Stomach (tissue), 4 donors: ENCODE measurements at regions not wholly inside any gene's neighbourhood (a gene's known extent, or its start where the extent isn't known, plus 50 kb on each side); places are given as distances from the start of the nearest gene placed in this dataset.

ENCODE experiments used
- POLR2A ChIP-seq, 4 donors: fragments of 450-650 bp; IDR thresholded peaks; one replicate each; pipeline ENCODE4 v1.6.1; 2016; ENCODE audit warnings: antibody characterized with exemption in 4 of 4, control low read depth in 2 of 4, mild to moderate bottlenecking in 1 of 4, moderate library complexity in 1 of 4
- TF ChIP-seq, protein P1 (sequence below), 7 experiments: fragments of 450-650 bp in 4 of 7; fragments of 200-600 bp in 3 of 7; sonication (generic) in 3 of 7; IDR thresholded peaks; one replicate each; pipeline ENCODE4 v1.5.1; 2016 to 2019; ENCODE audit warnings: antibody characterized with exemption in 7 of 7, control low read depth in 2 of 7, mild to moderate bottlenecking in 1 of 7

DNA sequence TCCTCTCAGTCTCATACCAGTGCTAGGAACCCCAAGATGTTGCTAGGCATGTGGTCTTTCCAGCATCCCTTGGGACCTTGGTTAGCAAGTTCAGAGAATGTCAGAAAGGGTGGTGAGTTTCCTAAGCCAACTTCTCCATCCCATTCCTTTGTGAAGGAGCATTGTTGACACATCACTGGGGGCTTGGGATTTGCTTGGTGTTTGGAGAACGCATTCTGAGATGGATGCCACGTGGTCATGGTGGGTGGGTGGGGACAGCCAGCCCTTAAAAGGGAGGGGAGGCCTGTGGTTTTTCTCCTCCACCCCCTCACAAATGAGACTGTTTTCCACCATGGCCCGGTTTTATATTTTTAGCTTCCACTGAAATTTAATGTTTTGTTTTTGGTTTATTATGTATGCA is 83.3 kb upstream of the ZNF536 start:
- TF ChIP-seq, protein P1, sequence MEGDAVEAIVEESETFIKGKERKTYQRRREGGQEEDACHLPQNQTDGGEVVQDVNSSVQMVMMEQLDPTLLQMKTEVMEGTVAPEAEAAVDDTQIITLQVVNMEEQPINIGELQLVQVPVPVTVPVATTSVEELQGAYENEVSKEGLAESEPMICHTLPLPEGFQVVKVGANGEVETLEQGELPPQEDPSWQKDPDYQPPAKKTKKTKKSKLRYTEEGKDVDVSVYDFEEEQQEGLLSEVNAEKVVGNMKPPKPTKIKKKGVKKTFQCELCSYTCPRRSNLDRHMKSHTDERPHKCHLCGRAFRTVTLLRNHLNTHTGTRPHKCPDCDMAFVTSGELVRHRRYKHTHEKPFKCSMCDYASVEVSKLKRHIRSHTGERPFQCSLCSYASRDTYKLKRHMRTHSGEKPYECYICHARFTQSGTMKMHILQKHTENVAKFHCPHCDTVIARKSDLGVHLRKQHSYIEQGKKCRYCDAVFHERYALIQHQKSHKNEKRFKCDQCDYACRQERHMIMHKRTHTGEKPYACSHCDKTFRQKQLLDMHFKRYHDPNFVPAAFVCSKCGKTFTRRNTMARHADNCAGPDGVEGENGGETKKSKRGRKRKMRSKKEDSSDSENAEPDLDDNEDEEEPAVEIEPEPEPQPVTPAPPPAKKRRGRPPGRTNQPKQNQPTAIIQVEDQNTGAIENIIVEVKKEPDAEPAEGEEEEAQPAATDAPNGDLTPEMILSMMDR (IDR thresholded peaks at IDR 0.05), result no peak
- TF ChIP-seq POLR2A (IDR thresholded peaks at IDR 0.05), result no peak
